ENCODE measurements at regions not wholly inside any gene's neighbourhood (a gene's known extent, or its start where the extent isn't known, plus 50 kb on each side); places are given as distances from the start of the nearest gene placed in this dataset.

DNA sequence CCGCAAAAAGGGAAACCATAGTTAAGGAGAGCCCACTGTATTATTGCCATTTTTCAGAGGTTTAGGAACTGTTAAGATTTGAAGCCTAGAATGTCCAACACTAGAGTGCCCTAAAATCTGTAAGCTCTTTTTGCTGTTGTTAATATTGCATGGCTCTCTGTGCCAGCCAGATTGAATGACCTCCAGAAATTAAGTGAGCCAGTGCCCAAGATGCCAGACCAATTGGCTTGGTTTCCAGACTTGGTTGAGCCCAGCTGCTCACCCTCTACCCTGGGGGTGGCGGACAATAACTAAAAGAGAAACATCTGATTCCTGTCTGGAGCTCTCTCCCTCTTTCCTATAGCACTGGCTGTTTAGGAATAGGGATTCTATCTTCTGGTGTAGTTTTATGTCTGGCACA is 340.1 kb downstream of the PHF14 start:
- TF ChIP-seq FOSL1 (IDR thresholded peaks at IDR 0.05; ENCODE audit: low read depth): no peak
- TF ChIP-seq POLR2A (IDR thresholded peaks at IDR 0.05; ENCODE audit: borderline replicate concordance, extremely low read depth, insufficient read depth, insufficient read length): no peak

Data from HCT116 (cell line).